HG02852 (cell line): ENCODE measurements at regions not wholly inside any gene's neighbourhood (a gene's known extent, or its start where the extent isn't known, plus 50 kb on each side); places are given as distances from the start of the nearest gene placed in this dataset.

Experiments
- ATAC-seq: cut with Tn5 transposase; IDR thresholded peaks from one replicate; pipeline ENCODE4 v1.9.1; 2021; ENCODE audit warnings: mild to moderate bottlenecking, moderate library complexity; ENCODE audit not compliant: unreplicated experiment

DNA sequence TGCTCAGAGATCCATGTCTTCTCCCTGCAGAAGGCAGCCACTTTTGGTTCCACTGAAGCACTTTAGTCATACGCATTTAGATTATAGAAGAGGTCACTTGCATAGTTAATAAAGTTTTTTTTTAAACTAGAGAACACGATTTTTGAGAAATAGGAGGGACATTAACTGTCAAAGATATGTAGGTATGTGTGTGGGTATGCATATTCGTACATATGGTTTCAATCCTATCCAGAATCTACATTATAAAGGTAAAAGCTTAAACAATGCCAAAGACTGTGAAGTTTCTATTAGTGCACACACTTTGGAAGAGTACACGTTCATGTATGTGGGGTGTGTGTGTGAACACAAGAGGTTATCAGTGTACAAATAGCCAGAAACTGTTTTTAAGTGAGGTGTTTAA is 103.2 kb downstream of the BTBD3 start:
- no peak for ATAC-seq

DNA sequence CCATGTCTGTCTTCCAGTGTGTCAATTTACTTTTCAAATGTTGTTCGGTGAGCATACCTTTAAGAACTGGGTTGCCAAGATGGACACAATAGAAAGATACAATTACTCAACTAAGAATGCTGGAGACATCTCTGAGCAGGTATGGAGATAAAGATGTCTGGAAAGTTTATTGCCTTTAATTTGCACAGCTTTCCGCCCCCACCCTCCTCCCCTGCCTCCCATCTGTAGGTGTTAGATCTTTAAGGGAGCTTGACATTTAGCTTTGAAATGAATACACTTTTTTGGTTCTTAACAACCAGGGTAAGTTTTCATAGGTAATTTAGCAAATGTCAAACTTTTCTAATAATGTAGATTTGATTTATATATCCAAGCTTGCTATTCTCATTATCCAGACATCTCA is 104.4 kb downstream of the BTBD3 start:
- ATAC-seq: no peak

DNA sequence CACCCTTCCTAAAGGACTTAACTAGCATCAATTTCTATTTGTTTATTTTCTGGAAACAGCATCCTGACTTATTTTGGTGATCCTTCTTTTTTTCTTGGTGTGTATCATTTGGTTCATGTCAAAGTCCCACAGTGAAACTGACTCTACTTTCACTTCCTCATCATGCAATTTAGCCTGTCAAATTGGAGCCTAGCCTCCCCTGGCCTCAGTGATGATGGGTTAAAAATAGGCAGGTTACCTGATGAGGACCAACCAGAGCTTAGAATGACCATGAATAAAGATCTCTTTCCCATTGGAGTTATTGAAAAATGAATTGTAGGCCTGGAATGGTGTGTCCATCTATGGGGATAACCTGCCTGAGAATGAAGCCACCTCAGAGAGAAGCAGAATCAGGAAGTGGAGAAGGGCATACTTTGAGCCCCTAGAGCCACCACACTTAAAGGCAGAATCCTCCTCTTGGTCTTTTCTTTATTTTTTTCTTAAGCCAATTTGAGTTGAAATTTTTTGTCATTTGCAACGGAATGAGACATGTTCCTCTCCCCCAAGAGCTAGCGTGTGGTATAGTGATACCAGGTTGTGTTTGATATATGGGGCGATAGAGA is 105.6 kb downstream of the BTBD3 start:
- ATAC-seq: no peak

DNA sequence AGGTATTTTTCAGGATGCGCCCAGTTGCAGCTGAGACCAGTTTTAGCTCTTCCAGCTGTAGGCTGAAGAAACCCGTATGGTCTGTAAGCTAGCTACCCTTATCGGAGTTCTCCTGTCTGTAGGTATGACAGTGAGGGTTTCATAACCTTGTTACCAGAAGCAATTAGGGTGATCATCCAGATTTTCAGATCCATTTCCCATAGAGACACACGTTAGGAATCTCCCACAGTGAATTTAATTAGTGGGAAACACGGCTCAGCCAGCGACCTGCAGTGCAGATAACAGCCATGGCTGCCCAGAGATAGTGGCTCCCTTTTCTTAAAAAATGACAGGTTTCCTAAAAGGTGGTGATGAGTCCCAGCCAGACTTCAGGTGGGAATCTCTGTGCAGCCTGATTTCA is 111.1 kb downstream of the BTBD3 start:
- no peak for ATAC-seq

DNA sequence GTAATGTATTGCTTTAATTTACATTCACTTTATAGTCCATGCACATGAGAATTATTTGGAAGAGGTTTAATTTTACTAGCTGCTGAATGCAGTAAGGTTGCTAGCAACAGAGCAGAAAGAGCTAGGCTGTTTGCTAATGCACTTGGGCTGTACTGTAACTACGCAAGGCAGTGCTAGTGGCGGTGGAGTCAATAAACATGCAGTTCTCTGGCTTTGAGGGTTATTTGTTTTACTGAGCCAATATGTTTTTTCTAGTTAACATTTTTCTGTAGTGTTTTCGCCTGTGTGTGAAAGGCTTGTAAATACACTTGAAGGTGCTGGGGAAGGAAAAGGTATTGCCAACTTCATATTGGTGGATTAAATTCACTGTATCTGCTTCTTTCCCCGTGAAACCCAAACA is 112.8 kb downstream of the BTBD3 start:
- no peak for ATAC-seq

DNA sequence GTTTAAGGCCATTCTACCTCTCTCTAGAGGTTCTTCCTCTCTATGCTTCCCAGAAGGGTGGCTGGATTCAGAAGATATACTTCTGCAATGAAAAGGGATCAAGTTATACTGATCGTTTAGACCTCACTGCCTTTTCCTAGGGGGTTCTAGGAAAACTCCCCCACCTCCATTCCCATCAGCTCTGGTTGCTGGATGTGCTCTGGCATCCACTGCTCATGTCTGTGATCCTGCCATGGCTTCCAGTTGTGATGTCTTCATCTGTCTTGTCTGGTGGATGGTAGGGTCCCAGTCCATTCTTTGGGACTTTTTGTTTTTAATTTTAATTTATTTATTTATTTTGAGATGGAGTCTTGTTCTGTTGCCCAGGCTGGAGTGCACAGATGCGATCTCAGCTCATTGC is 118.4 kb downstream of the BTBD3 start:
- ATAC-seq: no peak

DNA sequence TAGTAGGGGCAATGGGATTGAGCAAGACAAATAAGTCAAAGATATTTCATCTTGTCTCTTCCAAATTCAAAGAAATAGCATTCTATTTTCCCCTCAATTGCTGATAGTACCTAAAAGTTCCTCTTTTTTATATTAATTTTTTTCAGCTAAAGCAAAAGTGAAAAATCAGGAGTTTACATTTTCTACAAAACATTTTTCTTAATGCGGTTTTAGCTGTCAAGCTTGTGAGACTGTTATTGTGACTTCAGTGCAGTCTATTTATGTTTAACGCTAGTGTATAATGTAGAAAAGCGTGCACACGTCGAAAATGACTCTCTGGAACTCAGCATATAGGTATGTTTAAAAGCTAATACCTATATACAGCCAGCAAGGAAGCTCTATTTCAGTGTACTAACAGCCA is 119.8 kb downstream of the BTBD3 start:
- ATAC-seq: no peak

DNA sequence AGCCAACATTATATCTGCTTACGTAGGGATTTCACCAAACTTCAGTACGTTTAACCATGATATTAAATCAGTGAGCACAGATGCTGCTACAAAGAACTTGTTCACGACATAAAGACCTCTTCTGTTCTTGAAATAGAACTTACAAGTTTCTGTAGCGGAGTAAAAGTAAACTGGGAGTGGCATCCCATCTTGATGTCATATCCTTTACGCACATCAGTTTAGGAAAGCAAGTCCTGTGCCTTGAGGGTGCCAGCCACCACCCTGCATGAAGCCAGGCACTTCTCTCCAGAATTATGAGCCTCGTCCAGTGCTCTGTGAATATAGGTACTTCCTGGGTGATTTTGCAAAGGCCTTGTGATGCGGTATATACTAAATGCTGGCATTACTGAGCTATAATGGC is 122.6 kb downstream of the BTBD3 start:
- ATAC-seq: no peak

DNA sequence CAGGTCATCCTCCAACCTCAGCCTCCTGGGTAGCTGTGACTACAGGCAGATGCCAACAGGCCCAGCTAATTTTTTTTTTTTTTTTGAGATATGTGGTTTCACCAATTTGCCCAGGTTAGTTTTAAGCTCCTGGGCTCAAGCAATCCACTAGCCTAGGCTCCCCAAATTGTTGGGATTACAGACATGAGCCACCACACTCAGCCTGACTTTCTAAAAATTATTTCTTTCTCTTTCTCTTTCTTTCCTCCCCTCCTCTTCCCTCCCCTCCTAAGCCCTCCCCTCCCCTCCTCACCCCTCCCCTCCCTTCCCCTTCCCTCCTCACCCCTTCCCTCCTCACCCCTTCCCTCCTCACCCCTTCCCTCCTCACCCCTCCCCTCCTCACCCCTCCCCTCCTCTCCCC is 127.3 kb downstream of the BTBD3 start:
- no peak for ATAC-seq

DNA sequence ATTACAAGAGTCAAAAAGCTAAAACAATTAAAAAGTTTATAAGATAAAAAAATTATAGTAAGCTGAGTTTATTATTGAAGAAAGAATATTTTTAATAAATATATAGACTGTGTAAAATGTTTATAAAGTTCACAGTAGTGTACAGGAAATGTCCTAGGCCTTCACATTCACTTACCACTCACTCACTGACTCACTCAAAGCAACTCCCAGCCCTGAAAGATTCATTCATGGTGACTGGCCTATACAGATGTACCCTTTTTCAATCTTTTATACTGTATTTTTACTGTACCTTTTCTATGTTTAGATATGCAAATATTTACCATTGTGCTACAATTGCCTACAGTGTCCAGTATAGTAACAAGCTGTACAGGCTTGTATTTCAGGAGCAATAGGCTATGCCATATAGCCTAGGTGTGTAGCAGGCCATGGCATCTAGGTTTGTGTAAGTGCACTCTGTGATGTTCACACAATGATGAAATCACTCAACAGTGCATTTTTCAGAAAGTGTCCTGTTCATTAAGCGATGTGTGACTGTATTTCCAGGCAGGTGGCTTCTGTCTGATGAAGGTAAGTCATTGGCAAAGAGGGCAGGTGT is 130.2 kb downstream of the BTBD3 start:
- ATAC-seq: no peak

DNA sequence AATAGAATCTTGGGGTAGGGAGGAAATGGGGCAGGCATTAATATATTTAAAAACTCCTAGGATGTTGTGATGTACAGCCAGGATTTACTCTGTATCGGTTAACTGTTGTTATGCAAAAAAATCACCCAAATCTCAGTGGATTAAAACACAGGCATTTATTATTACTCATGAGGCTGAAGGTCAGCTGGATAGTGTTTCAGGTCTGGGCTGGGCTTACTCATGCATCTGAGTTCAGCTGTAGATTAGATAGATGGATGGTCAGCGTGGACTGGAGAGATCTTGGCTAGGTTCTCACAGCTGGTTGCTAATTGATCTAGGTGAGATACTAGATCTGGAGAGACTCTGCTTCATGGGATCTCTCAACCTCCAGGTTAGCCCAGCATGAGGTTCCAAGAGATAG is 131.4 kb downstream of the BTBD3 start:
- ATAC-seq: no peak

DNA sequence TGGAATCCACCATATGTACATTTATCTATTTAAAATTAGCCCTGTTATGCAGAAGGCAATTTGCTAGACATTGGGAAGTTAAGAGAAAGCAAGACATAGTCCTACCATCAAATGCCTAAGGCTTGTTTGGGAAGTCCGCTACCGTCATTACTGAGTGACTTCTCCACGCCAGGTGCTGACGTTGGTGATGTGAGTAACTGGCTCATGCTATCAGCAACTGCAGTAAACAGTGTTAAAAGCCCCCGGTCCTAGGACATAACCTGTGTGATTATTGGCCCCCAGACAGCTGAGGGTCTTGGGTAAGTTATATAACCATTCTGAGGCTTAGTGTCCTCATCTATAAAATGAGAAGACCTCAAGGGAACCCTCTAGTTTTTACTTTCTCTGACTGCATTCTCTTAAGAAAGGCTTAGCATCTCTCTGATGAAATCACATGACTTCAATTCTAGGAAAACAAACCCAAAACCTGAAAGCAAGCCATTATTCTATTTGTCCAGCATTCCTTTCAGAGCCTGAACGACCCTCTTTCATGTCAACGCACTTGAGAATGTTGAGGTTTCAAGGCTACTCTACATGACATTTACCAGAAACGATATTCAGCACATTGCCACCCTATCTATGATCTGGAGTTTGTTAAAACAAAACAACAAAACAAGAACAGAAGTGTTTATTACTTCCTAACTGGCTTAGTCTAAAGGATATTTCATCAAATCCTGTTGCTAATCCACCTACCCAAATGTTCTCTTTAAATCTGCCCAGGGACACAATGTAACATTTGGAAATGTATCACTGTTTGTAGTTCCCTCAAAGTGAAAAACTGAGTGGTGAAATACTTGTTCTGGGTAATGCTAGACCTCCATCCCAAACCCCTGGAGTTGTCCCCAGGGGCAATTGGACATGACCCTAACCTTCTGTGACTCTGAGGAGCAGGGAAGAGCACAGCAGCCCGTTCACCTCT is 133.8 kb downstream of the BTBD3 start:
- ATAC-seq: no peak

DNA sequence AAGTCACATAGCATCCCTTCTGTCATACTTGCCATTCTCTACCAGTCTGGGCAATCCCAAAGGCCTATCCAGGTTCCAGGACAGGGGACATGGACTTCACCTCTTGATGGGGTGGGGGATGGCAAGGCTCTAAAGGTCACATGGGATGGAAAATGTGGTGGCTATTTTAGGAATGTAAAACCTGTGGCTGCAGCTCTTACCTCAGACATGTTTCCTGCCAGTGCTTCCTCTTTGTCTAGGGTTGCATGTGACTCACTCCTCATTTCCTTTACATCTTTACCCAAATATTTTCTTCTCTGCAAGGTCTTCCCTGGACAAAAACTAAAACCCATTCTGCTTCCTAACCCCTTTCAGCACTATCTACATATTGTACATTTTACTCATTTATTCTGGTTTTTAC is 135.7 kb downstream of the BTBD3 start:
- ATAC-seq: no peak

DNA sequence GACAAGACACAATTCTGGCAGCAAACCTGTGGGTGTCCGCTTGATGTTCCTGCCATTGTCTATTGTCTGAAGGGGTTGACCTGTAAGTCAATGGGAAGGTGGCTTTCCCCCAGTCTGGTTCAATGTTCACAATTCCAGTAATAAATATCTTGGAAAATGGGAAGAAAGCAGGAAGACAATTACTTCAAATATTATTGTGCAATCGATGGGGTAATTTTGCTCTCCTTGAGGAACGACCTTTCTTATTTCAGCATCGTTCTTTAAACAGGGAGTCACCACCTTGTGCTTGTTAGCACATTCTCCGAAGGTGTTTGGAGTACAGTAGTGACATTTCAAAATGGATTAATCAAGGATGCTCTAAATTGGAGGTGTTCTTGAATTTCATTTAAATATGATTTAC is 136.9 kb downstream of the BTBD3 start:
- no peak for ATAC-seq

DNA sequence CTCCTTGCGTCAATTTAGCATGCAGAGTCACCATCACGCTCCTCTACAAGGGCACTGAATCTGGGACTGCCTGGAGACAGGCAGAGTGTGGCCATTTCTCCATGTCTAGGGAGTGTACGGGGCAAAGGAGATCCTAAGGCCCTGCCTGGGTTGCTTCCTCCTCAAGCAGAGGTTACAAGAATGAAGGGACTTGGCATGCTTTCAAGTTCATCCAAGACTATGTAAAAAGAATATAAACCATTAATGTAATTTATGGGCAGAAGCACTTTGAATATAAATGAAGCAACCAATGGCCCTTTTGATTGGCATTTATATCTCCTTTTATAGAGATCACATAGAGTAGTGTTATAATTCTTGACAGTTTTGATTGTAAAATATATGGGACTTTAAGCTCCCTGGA is 137.5 kb downstream of the BTBD3 start:
- no peak for ATAC-seq

DNA sequence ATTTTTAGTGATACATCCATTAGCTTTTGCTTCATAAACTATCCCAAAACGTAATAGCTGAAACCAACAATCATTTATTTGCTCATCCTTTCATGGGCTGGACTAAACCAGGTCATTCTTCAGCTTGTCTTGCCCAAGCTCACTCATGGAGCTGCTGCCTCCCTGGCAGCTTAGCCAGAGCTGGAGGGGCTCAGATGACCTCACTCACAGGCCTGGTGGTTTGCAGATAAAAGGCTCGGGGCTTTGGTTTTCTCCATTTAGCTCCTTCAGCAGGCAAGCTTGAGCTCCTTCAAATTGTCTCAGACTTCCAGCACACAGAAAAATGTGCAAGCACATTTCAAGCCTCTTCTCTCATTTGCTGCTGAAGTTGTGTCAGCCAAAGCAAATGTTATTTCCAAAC is 139.1 kb downstream of the BTBD3 start:
- ATAC-seq: no peak

DNA sequence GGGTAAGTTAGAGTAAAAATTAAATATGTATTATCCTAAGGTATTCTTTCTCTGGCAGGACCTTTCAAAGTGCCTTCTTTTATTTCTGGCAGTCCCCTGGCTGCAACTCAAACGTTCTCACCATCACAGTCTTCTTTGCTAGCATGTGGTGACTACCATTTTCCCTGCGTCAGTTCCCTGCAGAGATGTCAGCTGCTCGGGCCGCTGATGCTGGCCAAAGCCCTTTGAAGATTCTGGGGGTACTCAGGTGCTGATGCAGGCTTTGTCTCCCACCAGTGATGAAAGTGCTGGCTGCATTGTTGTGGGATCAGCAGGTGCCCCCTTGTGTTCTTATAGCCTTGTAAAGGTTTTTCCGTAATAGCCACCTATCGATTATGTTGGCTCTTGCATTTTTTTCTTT is 140.1 kb downstream of the BTBD3 start:
- no peak for ATAC-seq

DNA sequence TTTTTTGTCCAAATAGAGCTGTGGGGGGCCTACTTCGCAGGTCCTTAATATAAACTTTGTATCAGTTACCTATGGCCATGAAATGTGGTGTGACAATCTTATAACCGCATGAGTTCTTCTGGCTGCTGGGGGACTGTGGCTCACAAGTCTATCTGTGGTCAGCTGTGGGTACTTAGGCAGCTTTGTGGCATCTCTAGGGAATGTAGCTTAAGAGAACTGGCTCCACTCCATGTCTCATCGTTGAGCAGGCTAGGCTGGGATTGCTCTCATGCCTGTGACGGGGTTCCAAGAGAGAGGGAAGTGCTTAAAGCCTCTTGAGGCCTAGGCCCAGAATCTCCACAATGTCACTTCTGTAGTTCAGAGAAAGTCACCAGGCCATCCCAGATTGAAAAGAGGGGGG is 140.5 kb downstream of the BTBD3 start:
- ATAC-seq: no peak

DNA sequence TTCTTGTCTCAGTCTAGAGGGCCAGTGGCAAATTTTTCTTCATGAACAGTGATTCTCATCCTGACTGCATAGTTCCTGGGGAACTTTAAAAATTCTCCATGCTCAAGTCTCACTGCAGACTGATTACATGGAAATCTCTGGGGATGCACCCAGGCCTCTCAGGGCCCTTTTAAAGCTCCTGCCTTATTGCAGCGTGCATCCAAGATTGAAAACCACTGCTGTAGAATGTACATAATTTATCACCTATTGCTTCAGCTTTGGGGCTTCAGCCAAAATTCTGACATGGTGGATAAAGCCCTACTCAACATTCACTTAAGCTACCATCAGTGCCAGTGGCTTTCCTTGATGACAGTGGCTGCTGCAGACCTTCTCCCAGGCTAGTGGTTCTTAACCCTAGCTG is 143.8 kb downstream of the BTBD3 start:
- no peak for ATAC-seq

DNA sequence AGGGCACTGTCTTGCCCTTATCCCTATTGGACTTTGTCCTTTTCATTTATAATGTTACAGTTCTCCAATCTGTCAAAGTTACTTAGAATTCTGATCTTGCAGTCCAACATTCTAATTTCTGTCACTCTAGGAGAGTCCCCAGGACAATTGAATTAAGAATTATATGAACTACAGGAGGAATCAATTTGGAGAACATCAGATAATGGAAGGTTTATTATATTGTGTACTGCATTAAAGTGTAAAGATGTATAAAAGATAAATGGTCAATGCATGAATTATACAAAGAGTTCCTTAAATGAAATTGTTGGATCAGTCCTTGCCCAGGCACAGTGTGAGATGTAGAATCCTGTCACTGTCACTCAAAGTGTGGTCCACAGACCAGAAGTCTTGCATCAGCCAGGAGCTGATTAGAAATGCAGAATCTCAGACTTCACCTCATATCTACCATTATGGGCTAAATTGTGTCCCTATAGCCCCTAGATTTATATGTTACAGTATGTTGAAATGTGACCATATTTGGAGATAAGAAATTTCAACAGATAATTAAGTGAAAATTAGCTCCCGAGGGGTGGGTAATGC is 145.5 kb downstream of the BTBD3 start:
- ATAC-seq: no peak

DNA sequence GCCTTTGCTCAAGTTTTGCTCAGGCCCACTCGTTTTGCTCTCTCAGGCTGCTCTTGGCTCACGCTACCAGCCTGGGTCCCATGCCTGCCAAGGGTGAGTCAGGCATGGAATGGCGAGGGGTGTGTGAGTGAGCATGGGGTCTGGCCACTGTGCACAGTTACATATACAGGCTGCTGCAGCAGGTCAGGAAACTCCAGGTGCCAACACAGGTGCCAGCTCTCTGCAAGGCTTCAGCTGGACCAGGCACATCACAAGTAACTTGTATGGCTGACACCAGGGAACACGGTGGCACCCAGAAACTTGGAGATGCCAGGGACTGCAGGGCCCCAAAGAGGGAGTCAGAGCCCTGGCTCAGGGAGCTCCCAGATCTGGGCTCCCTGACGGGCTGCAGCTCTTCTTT is 146.8 kb downstream of the BTBD3 start:
- no peak for ATAC-seq

DNA sequence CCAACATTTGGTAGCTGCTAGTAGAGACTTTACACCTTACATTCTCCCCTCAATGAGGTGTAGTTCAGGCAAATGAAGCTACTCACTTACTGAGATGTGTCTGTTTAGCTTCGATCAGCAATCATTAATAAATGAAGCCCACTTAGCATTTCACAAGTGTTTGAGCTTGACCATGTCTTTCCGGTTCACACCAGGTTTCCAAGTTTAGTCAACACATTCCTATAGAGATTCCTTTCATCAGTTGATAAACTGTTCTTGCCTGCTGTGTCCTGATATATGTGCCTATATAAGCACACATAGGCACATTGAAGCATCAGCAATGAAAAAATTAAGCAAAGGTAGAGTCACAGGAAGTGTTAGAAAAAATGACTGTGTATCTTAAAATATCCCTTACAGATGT is 150.0 kb downstream of the BTBD3 start:
- ATAC-seq: no peak
